ENCODE measurements at regions not wholly inside any gene's neighbourhood (a gene's known extent, or its start where the extent isn't known, plus 50 kb on each side); places are given as distances from the start of the nearest gene placed in this dataset.

GRCh38 chr13:26951581-26952177 is 191.1 kb upstream of the GPR12 start:
- TF ChIP-seq, protein P1, sequence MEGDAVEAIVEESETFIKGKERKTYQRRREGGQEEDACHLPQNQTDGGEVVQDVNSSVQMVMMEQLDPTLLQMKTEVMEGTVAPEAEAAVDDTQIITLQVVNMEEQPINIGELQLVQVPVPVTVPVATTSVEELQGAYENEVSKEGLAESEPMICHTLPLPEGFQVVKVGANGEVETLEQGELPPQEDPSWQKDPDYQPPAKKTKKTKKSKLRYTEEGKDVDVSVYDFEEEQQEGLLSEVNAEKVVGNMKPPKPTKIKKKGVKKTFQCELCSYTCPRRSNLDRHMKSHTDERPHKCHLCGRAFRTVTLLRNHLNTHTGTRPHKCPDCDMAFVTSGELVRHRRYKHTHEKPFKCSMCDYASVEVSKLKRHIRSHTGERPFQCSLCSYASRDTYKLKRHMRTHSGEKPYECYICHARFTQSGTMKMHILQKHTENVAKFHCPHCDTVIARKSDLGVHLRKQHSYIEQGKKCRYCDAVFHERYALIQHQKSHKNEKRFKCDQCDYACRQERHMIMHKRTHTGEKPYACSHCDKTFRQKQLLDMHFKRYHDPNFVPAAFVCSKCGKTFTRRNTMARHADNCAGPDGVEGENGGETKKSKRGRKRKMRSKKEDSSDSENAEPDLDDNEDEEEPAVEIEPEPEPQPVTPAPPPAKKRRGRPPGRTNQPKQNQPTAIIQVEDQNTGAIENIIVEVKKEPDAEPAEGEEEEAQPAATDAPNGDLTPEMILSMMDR (IDR thresholded peaks at IDR 0.05): peak in 2 of 6 experiments; percentile 1 to 23
- peak; percentile 26 to 37 for TF ChIP-seq POLR2A (IDR thresholded peaks at IDR 0.05)

All from Peyer's patch (tissue), 4 donors.